Duodenal mucosa (tissue), 2 donors: ENCODE measurements at regions not wholly inside any gene's neighbourhood (a gene's known extent, or its start where the extent isn't known, plus 50 kb on each side); places are given as distances from the start of the nearest gene placed in this dataset.
"Not testable (repeated sequence)": the region's sequence is repeated elsewhere in the genome, so short reads cannot be mapped to it uniquely, and the experiment has no call there.

Experiments
- H3K27ac ChIP-seq: one replicate; pipeline ENCODE4 v1.7.0; 2013; ENCODE audit warnings: low read depth, low read length
- H3K27me3 ChIP-seq, 2 donors: one replicate each; pipeline ENCODE4 v1.7.0; 2013; ENCODE audit warnings: low read length in 2 of 2, control low read depth in 1 of 2; ENCODE audit not compliant: insufficient read depth in 2 of 2, control insufficient read depth in 1 of 2
- H3K36me3 ChIP-seq, 2 donors: one replicate each; pipeline ENCODE4 v1.7.0; 2013; ENCODE audit warnings: low read length in 2 of 2, control low read depth in 1 of 2; ENCODE audit not compliant: insufficient read depth in 2 of 2, control insufficient read depth in 1 of 2
- H3K4me1 ChIP-seq, 2 donors: one replicate each; pipeline ENCODE4 v1.7.0; 2013; ENCODE audit warnings: low read length in 2 of 2, control low read depth in 1 of 2; ENCODE audit not compliant: insufficient read depth in 2 of 2, control insufficient read depth in 1 of 2
- H3K4me3 ChIP-seq, 2 donors: one replicate each; pipeline ENCODE4 v1.7.0; 2013; ENCODE audit warnings: low read length in 2 of 2, low read depth in 1 of 2
- H3K9ac ChIP-seq, 2 donors: one replicate each; pipeline ENCODE4 v1.7.0; 2013; ENCODE audit warnings: low read length in 2 of 2, low read depth in 1 of 2
- H3K9me3 ChIP-seq, 2 donors: one replicate each; pipeline ENCODE4 v1.7.0; 2013; ENCODE audit warnings: low read length in 2 of 2, control low read depth in 1 of 2; ENCODE audit not compliant: control insufficient read depth in 1 of 2

GRCh38 chr3:106130384-106131198 lies 261.8 kb upstream of the CBLB start:
- H3K9ac ChIP-seq, result no peak overlapping the region
- no peaks in the 10 kb centered on the region for H3K36me3 ChIP-seq
- H3K27ac ChIP-seq, result no peak overlapping the region
- no peaks in the 10 kb centered on the region for H3K4me1 ChIP-seq
- no peaks in the 10 kb centered on the region for H3K9me3 ChIP-seq
- H3K27me3 ChIP-seq, result no peaks in the 10 kb centered on the region
- H3K4me3 ChIP-seq, result no peak overlapping the region

GRCh38 chr3:106135451-106136160 lies 266.8 kb upstream of the CBLB start:
- Histone ChIP-seq H3K36me3 (no peaks in the 10 kb centered on the region), H3K4me1 (no peaks in the 10 kb centered on the region), H3K4me3 (no peak overlapping the region), H3K27me3 (no peaks in the 10 kb centered on the region), H3K27ac (no peak overlapping the region), H3K9me3 (no peaks in the 10 kb centered on the region), H3K9ac (no peak overlapping the region)

GRCh38 chr3:106139826-106140225 lies 271.0 kb upstream of the CBLB start:
- H3K27me3 ChIP-seq, result no peaks in the 10 kb centered on the region
- H3K4me1 ChIP-seq, result no peaks in the 10 kb centered on the region
- no peak overlapping the region for H3K27ac ChIP-seq
- no peaks in the 10 kb centered on the region for H3K36me3 ChIP-seq
- no peak overlapping the region for H3K4me3 ChIP-seq
- H3K9me3 ChIP-seq, result no peaks in the 10 kb centered on the region
- no peak overlapping the region for H3K9ac ChIP-seq

GRCh38 chr3:106140431-106140830 lies 271.6 kb upstream of the CBLB start:
- Histone ChIP-seq H3K36me3 (no peaks in the 10 kb centered on the region), H3K9ac (no peak overlapping the region), H3K4me3 (no peak overlapping the region), H3K9me3 (no peaks in the 10 kb centered on the region), H3K4me1 (no peaks in the 10 kb centered on the region), H3K27ac (no peak overlapping the region), H3K27me3 (no peaks in the 10 kb centered on the region)

- no peak overlapping the region for H3K4me3 ChIP-seq
- no peaks in the 10 kb centered on the region for H3K27me3 ChIP-seq
- H3K4me1 ChIP-seq, result no peaks in the 10 kb centered on the region
- no peak overlapping the region for H3K27ac ChIP-seq
- H3K36me3 ChIP-seq, result no peaks in the 10 kb centered on the region
- H3K9me3 ChIP-seq, result no peaks in the 10 kb centered on the region
- no peak overlapping the region for H3K9ac ChIP-seq
These were observed 275.2 kb upstream of the CBLB start for GRCh38 chr3:106144030-106144429.

GRCh38 chr3:106148440-106149082 lies 279.7 kb upstream of the CBLB start:
- H3K9me3 ChIP-seq, H3K9ac ChIP-seq, H3K4me1 ChIP-seq, H3K27ac ChIP-seq, H3K4me3 ChIP-seq, H3K27me3 ChIP-seq, H3K36me3 ChIP-seq: not testable (repeated sequence)

GRCh38 chr3:106157411-106157810 lies 288.6 kb upstream of the CBLB start:
- H3K4me3 ChIP-seq, result no peak overlapping the region
- H3K9ac ChIP-seq, result no peak overlapping the region
- H3K9me3 ChIP-seq, result no peaks in the 10 kb centered on the region
- H3K27ac ChIP-seq, result no peak overlapping the region
- no peaks in the 10 kb centered on the region for H3K4me1 ChIP-seq
- no peaks in the 10 kb centered on the region for H3K27me3 ChIP-seq
- H3K36me3 ChIP-seq, result no peaks in the 10 kb centered on the region

GRCh38 chr3:106160396-106160795 lies 291.6 kb upstream of the CBLB start:
- H3K27me3 ChIP-seq, result no peaks in the 10 kb centered on the region
- H3K27ac ChIP-seq, result no peak overlapping the region
- no peaks in the 10 kb centered on the region for H3K4me1 ChIP-seq
- no peaks in the 10 kb centered on the region for H3K9me3 ChIP-seq
- no peak overlapping the region for H3K9ac ChIP-seq
- H3K4me3 ChIP-seq, result no peak overlapping the region
- H3K36me3 ChIP-seq, result no peaks in the 10 kb centered on the region

- no peak overlapping the region for H3K27ac ChIP-seq
- H3K9ac ChIP-seq, result no peak overlapping the region
- H3K4me1 ChIP-seq, result no peaks in the 10 kb centered on the region
- no peaks in the 10 kb centered on the region for H3K9me3 ChIP-seq
- H3K4me3 ChIP-seq, result no peak overlapping the region
- no peaks in the 10 kb centered on the region for H3K36me3 ChIP-seq
- H3K27me3 ChIP-seq, result no peaks in the 10 kb centered on the region
These were observed 292.4 kb upstream of the CBLB start for GRCh38 chr3:106161246-106161645.

GRCh38 chr3:106167728-106168127 lies 298.9 kb upstream of the CBLB start:
- H3K27ac ChIP-seq, result no peak overlapping the region
- H3K4me3 ChIP-seq, result no peak overlapping the region
- no peaks in the 10 kb centered on the region for H3K4me1 ChIP-seq
- no peak overlapping the region for H3K9ac ChIP-seq
- H3K9me3 ChIP-seq, result no peaks in the 10 kb centered on the region
- no peaks in the 10 kb centered on the region for H3K36me3 ChIP-seq
- H3K27me3 ChIP-seq, result no peaks in the 10 kb centered on the region
